ENCODE measurements at regions not wholly inside any gene's neighbourhood (a gene's known extent, or its start where the extent isn't known, plus 50 kb on each side); places are given as distances from the start of the nearest gene placed in this dataset.

GRCh38 chr12:77372494-77372893, 307.1 kb upstream of the E2F7 start:
- Histone ChIP-seq H3T11ph (ENCODE audit: low read length) (no peak overlapping the region), H3K27ac (ENCODE audit: insufficient read length, low read depth, low read length) (no peak overlapping the region), H2BK120ac (ENCODE audit: low read depth, low read length, poor library complexity, severe bottlenecking) (no peak overlapping the region), H3K9ac (ENCODE audit: extremely low read depth, insufficient read length, low read length) (no peak overlapping the region), H3K4me1 (ENCODE audit: insufficient read depth, low read length) (no peaks in the 10 kb centered on the region), H3K14ac (ENCODE audit: insufficient read depth, low read length) (no peak overlapping the region), H3K23me2 (ENCODE audit: insufficient read length, low read depth, low read length, poor library complexity, severe bottlenecking) (no peaks in the 10 kb centered on the region), H2BK5ac (ENCODE audit: insufficient read length, low read length) (no peak overlapping the region), H3K79me2 (ENCODE audit: insufficient read depth, low read length) (no peaks in the 10 kb centered on the region), H3K4ac (ENCODE audit: low read depth, low read length) (no peak overlapping the region), H2BK20ac (ENCODE audit: low read depth, low read length, poor library complexity, severe bottlenecking) (no peak overlapping the region), H3K18ac (ENCODE audit: insufficient read length, low read depth, low read length) (no peak overlapping the region), H3K27me3 (ENCODE audit: insufficient read depth, low read length) (no peaks in the 10 kb centered on the region), H4K5ac (ENCODE audit: insufficient read length, low read depth, low read length) (no peak overlapping the region), H3K9me3 (ENCODE audit: control insufficient read depth, low read depth, low read length) (no peaks in the 10 kb centered on the region), H4K8ac (replicated peaks; ENCODE audit: insufficient read length, low read depth, low read length) (no peak overlapping the region), H3K56ac (ENCODE audit: insufficient read length, low read depth, low read length) (no peak overlapping the region), H3K79me1 (ENCODE audit: insufficient read depth, low read depth, low read length, poor library complexity, severe bottlenecking) (no peaks in the 10 kb centered on the region), H4K91ac (ENCODE audit: insufficient read length, low read depth, low read length) (no peak overlapping the region), H3K23ac (ENCODE audit: insufficient read length, low read depth, low read length) (no peak overlapping the region), H4K20me1 (ENCODE audit: control insufficient read depth, insufficient read depth, insufficient read length) (no peaks in the 10 kb centered on the region), H3K4me2 (ENCODE audit: insufficient read depth, insufficient read length, low read length) (no peak overlapping the region), H2BK12ac (ENCODE audit: insufficient read length, low read depth, low read length) (no peak overlapping the region), H2AFZ (ENCODE audit: low read length) (no peak overlapping the region), H2AK5ac (ENCODE audit: insufficient read length, low read length) (no peak overlapping the region), H2BK15ac (ENCODE audit: low read depth, low read length) (no peak overlapping the region)
- TF ChIP-seq, protein P1, sequence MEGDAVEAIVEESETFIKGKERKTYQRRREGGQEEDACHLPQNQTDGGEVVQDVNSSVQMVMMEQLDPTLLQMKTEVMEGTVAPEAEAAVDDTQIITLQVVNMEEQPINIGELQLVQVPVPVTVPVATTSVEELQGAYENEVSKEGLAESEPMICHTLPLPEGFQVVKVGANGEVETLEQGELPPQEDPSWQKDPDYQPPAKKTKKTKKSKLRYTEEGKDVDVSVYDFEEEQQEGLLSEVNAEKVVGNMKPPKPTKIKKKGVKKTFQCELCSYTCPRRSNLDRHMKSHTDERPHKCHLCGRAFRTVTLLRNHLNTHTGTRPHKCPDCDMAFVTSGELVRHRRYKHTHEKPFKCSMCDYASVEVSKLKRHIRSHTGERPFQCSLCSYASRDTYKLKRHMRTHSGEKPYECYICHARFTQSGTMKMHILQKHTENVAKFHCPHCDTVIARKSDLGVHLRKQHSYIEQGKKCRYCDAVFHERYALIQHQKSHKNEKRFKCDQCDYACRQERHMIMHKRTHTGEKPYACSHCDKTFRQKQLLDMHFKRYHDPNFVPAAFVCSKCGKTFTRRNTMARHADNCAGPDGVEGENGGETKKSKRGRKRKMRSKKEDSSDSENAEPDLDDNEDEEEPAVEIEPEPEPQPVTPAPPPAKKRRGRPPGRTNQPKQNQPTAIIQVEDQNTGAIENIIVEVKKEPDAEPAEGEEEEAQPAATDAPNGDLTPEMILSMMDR (conservative IDR thresholded peaks at IDR 0.05): no peak
- no peaks in the 10 kb centered on the region; a peak in 2 of 5 replicates for H3K9me3 Mint-ChIP-seq
- no peak overlapping the region for H3K27ac Mint-ChIP-seq
- no CpG with 5 or more reads among the region's 1 CpG for WGBS (ENCODE audit: extremely low coverage, insufficient read length, low lambda C conversion rate)
- H3K36me3 Mint-ChIP-seq (ENCODE audit: insufficient read depth in 1 of 3, low read depth in 3 of 3): no peaks in the 10 kb centered on the region
- no peaks in the 10 kb centered on the region for H3K27me3 Mint-ChIP-seq (ENCODE audit: low read depth)
- no peak for DNase-seq
- H3K4me3 Mint-ChIP-seq: no peak overlapping the region
- no peaks in the 10 kb centered on the region for H3K4me1 Mint-ChIP-seq
